ENCODE measurements at regions not wholly inside any gene's neighbourhood (a gene's known extent, or its start where the extent isn't known, plus 50 kb on each side); places are given as distances from the start of the nearest gene placed in this dataset.

DNA sequence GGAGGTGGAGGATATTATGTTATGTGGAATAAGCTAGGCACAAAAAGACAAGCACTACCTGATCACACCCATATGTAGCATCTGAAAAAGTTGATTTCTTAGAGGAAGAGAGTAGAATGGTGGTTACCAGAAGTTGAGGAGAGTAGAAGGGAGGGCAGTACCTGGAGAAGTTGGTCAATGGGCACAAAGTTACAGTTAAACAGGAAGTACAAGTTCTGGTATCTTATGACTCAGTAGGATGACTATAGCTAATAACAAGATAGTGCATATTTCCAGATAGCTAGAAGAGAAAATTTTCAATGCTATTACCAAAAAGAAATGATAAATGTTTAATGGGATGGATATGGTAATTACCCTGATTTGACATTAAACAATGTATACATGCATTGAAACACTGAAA is 686.7 kb downstream of the ISL1 start:
- DNase-seq (ENCODE audit: low spot score) (no peak), ATAC-seq (no peak)
- Mint-ChIP-seq H3K4me3 (no peak overlapping the region), H3K4me1 (no peaks in the 10 kb centered on the region), H3K27ac (no peak overlapping the region), H3K36me3 (peaks cover 3% of the 10 kb centered on the region; the same call in 1 of the 2 replicates), H3K9me3 (peaks cover 28% of the 10 kb centered on the region), H3K27me3 (ENCODE audit: low read depth) (no peaks in the 10 kb centered on the region)
- TF ChIP-seq SMAD3 (CRISPR knock-in tag; IDR thresholded peaks at IDR 0.05; ENCODE audit: borderline replicate concordance): no peak
- TF ChIP-seq RELA (CRISPR knock-in tag; IDR thresholded peaks at IDR 0.05; ENCODE audit: borderline replicate concordance): no peak
- no peak for TF ChIP-seq ZNF232 (CRISPR knock-in tag; IDR thresholded peaks at IDR 0.05)
- TF ChIP-seq FOXK1 (CRISPR knock-in tag; IDR thresholded peaks at IDR 0.05): no peak
- TF ChIP-seq ZNF317 (CRISPR knock-in tag; IDR thresholded peaks at IDR 0.05; ENCODE audit: borderline replicate concordance, low read depth): no peak
- TF ChIP-seq, protein P1, sequence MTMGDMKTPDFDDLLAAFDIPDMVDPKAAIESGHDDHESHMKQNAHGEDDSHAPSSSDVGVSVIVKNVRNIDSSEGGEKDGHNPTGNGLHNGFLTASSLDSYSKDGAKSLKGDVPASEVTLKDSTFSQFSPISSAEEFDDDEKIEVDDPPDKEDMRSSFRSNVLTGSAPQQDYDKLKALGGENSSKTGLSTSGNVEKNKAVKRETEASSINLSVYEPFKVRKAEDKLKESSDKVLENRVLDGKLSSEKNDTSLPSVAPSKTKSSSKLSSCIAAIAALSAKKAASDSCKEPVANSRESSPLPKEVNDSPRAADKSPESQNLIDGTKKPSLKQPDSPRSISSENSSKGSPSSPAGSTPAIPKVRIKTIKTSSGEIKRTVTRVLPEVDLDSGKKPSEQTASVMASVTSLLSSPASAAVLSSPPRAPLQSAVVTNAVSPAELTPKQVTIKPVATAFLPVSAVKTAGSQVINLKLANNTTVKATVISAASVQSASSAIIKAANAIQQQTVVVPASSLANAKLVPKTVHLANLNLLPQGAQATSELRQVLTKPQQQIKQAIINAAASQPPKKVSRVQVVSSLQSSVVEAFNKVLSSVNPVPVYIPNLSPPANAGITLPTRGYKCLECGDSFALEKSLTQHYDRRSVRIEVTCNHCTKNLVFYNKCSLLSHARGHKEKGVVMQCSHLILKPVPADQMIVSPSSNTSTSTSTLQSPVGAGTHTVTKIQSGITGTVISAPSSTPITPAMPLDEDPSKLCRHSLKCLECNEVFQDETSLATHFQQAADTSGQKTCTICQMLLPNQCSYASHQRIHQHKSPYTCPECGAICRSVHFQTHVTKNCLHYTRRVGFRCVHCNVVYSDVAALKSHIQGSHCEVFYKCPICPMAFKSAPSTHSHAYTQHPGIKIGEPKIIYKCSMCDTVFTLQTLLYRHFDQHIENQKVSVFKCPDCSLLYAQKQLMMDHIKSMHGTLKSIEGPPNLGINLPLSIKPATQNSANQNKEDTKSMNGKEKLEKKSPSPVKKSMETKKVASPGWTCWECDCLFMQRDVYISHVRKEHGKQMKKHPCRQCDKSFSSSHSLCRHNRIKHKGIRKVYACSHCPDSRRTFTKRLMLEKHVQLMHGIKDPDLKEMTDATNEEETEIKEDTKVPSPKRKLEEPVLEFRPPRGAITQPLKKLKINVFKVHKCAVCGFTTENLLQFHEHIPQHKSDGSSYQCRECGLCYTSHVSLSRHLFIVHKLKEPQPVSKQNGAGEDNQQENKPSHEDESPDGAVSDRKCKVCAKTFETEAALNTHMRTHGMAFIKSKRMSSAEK (CRISPR knock-in tag; IDR thresholded peaks at IDR 0.05; ENCODE audit: borderline replicate concordance): no peak
- TF ChIP-seq GRHL2 (CRISPR knock-in tag; IDR thresholded peaks at IDR 0.05; ENCODE audit: insufficient replicate concordance, severe bottlenecking): no peak
- TF ChIP-seq ETV6 (CRISPR knock-in tag; IDR thresholded peaks at IDR 0.05): no peak
- TF ChIP-seq, protein P2, sequence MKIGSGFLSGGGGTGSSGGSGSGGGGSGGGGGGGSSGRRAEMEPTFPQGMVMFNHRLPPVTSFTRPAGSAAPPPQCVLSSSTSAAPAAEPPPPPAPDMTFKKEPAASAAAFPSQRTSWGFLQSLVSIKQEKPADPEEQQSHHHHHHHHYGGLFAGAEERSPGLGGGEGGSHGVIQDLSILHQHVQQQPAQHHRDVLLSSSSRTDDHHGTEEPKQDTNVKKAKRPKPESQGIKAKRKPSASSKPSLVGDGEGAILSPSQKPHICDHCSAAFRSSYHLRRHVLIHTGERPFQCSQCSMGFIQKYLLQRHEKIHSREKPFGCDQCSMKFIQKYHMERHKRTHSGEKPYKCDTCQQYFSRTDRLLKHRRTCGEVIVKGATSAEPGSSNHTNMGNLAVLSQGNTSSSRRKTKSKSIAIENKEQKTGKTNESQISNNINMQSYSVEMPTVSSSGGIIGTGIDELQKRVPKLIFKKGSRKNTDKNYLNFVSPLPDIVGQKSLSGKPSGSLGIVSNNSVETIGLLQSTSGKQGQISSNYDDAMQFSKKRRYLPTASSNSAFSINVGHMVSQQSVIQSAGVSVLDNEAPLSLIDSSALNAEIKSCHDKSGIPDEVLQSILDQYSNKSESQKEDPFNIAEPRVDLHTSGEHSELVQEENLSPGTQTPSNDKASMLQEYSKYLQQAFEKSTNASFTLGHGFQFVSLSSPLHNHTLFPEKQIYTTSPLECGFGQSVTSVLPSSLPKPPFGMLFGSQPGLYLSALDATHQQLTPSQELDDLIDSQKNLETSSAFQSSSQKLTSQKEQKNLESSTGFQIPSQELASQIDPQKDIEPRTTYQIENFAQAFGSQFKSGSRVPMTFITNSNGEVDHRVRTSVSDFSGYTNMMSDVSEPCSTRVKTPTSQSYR (CRISPR knock-in tag; IDR thresholded peaks at IDR 0.05): no peak
- no peak for TF ChIP-seq CREB1 (CRISPR knock-in tag; IDR thresholded peaks at IDR 0.05)
- no peak for TF ChIP-seq ZNF121 (CRISPR knock-in tag; IDR thresholded peaks at IDR 0.05)
- TF ChIP-seq PRRX2 (CRISPR knock-in tag; IDR thresholded peaks at IDR 0.05): no peak
- TF ChIP-seq HMGA2 (CRISPR knock-in tag; IDR thresholded peaks at IDR 0.05): no peak
- no peak for TF ChIP-seq ZNF671 (CRISPR knock-in tag; IDR thresholded peaks at IDR 0.05)
- TF ChIP-seq ATF1 (CRISPR knock-in tag; IDR thresholded peaks at IDR 0.05): no peak
- no peak for TF ChIP-seq IRF2 (CRISPR knock-in tag; IDR thresholded peaks at IDR 0.05; ENCODE audit: borderline replicate concordance, low read depth)
- TF ChIP-seq TP53 (CRISPR knock-in tag; IDR thresholded peaks at IDR 0.05): no peak
- TF ChIP-seq, protein P3, sequence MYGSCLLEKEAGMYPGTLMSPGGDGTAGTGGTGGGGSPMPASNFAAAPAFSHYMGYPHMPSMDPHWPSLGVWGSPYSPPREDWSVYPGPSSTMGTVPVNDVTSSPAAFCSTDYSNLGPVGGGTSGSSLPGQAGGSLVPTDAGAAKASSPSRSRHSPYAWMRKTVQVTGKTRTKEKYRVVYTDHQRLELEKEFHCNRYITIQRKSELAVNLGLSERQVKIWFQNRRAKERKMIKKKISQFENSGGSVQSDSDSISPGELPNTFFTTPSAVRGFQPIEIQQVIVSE (CRISPR knock-in tag; IDR thresholded peaks at IDR 0.05; ENCODE audit: borderline replicate concordance): no peak
- CTCF ChIA-PET: no interaction called here
- POLR2A ChIA-PET: no interaction called here

DNA sequence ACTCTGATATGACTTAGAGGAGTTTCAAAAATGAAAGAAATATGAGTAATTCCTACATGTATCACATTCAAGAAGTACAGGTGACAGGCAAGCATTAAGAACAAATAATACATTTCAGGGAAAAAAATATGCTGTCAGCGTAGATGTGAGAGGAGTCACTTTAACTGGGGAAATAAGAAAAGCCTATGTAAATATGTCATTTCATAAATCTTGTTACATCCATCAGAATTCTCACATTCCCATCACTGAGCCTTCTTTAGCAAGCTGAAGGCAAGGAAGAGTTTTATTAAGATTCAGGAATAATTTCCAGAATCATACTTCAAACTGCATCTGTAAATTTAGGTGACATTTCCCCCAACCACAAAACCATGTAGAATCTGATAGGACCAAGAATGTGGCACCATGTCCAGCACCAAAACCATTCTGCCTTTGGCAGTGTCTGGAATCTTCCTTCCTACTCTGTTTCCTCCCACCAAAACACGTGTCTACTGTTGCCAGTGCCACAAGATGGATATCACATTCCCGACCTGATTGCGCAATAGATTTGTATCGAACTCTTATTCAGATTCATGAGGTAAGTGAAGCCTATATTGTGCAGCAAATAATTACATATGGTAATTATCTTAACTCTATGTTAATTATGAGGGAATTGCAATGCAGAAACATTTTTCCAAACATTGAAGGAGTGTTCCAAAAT is 690.9 kb downstream of the ISL1 start:
- H3K27me3 Mint-ChIP-seq (ENCODE audit: low read depth): peaks cover 4% of the 10 kb centered on the region
- DNase-seq (ENCODE audit: low spot score) (no peak), ATAC-seq (no peak)
- peaks cover 21% of the 10 kb centered on the region for H3K4me1 Mint-ChIP-seq
- CTCF ChIA-PET: no interaction called here
- H3K4me3 Mint-ChIP-seq: no peak overlapping the region
- POLR2A ChIA-PET: no interaction called here
- H3K27ac Mint-ChIP-seq: no peak overlapping the region
- peaks cover 4% of the 10 kb centered on the region; the same call in 1 of the 2 replicates for H3K9me3 Mint-ChIP-seq
- TF ChIP-seq TP53 (CRISPR knock-in tag; IDR thresholded peaks at IDR 0.05) (no peak), HMGA2 (CRISPR knock-in tag; IDR thresholded peaks at IDR 0.05) (no peak), ZNF138 (CRISPR knock-in tag; conservative IDR thresholded peaks at IDR 0.05) (no peak), ZNF671 (CRISPR knock-in tag; IDR thresholded peaks at IDR 0.05) (no peak), ATF1 (CRISPR knock-in tag; IDR thresholded peaks at IDR 0.05) (no peak), ZBTB21 (CRISPR knock-in tag; IDR thresholded peaks at IDR 0.05; ENCODE audit: borderline replicate concordance) (no peak), ZNF423 (CRISPR knock-in tag; IDR thresholded peaks at IDR 0.05) (no peak), NR3C1 (CRISPR knock-in tag; conservative IDR thresholded peaks at IDR 0.05; ENCODE audit: low read depth) (no peak)
- TF ChIP-seq, protein P4, sequence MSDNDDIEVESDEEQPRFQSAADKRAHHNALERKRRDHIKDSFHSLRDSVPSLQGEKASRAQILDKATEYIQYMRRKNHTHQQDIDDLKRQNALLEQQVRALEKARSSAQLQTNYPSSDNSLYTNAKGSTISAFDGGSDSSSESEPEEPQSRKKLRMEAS (CRISPR knock-in tag; IDR thresholded peaks at IDR 0.05): no peak
- TF ChIP-seq, protein P5, sequence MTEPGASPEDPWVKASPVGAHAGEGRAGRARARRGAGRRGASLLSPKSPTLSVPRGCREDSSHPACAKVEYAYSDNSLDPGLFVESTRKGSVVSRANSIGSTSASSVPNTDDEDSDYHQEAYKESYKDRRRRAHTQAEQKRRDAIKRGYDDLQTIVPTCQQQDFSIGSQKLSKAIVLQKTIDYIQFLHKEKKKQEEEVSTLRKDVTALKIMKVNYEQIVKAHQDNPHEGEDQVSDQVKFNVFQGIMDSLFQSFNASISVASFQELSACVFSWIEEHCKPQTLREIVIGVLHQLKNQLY (CRISPR knock-in tag; IDR thresholded peaks at IDR 0.05): no peak
- TF ChIP-seq, protein P6, sequence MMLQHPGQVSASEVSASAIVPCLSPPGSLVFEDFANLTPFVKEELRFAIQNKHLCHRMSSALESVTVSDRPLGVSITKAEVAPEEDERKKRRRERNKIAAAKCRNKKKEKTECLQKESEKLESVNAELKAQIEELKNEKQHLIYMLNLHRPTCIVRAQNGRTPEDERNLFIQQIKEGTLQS (CRISPR knock-in tag; conservative IDR thresholded peaks at IDR 0.05): no peak
- H3K36me3 Mint-ChIP-seq: no peaks in the 10 kb centered on the region

Data from WTC11 (cell line).